ENCODE measurements at regions not wholly inside any gene's neighbourhood (a gene's known extent, or its start where the extent isn't known, plus 50 kb on each side); places are given as distances from the start of the nearest gene placed in this dataset.

DNA sequence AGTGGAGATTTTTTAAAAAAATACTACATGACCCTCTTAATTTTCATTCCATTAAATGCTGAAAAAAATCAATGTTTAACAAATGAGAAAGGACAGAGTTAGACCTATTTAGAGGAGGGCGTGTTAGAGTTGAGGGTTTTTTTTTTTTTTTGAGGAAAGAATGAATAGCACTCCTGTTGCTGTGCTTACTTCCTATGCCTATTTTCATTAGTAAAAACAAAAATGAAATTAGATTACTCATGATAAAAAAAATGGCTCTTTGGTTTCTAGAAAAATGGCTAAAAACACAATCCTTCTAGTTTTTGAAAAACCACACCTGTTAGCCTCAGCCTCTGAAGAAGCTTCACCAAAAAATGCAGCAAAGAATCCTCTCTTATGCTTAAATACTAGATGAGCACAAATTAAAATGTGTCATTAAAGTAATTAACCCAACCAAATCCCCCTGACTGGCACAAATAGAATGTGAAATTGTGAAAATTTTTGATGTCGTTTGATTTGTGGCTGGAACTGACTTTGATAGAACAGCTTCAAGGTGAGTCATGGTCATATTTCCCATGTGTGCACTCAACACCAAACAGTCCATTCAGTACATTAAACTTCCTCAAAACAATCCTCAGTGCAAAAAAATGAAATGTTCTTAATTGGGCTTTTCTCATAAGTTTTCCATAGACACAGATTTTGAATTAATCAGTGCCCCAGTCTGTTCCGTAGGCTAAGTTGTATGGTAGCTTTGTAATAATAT is 98.0 kb downstream of the MACIR start:
- ChIA-PET POLR2A (ENCODE audit: unreplicated experiment) (interaction anchor here (0.7 kb wide), 1 partner anchor 72 kb away, joined by 7 read pairs; no protein-coding TSS in a partner anchor), CTCF (no interaction called here)
- Histone ChIP-seq H3K27me3 (ENCODE audit: control insufficient read depth, insufficient read depth, low read length) (no peaks in the 10 kb centered on the region), H2BK120ac (ENCODE audit: low read depth, low read length) (no peak overlapping the region), H3K9me3 (ENCODE audit: control insufficient read depth, insufficient read depth, low read length) (no peaks in the 10 kb centered on the region), H3K9ac (ENCODE audit: low read depth, low read length) (no peak overlapping the region), H4K20me1 (ENCODE audit: insufficient read depth, low read length) (no peaks in the 10 kb centered on the region), H4K8ac (ENCODE audit: low read depth in 2 of 2, low read length in 2 of 2) (no peak overlapping the region), H2AK9ac (replicated peaks; ENCODE audit: low read depth, low read length, poor library complexity) (no peak overlapping the region), H3K9me1 (ENCODE audit: insufficient read depth, low read length) (no peaks in the 10 kb centered on the region), H2AK5ac (ENCODE audit: low read depth, low read length) (no peak overlapping the region), H3K23ac (ENCODE audit: low read depth, low read length) (no peak overlapping the region), H2BK5ac (ENCODE audit: low read depth, low read length, poor library complexity, severe bottlenecking) (no peak overlapping the region), H3K4ac (ENCODE audit: low read depth, low read length) (no peak overlapping the region), H3K18ac (ENCODE audit: low read depth, low read length) (no peak overlapping the region), H3K4me2 (ENCODE audit: low read depth, low read length) (no peak overlapping the region), H3K36me3 (ENCODE audit: control insufficient read depth, insufficient read depth, low read length) (no peaks in the 10 kb centered on the region), H3K79me1 (ENCODE audit: low read depth in 1 of 2, low read length in 2 of 2) (no peaks in the 10 kb centered on the region), H3K4me1 (ENCODE audit: control insufficient read depth, insufficient read depth, low read length) (no peaks in the 10 kb centered on the region), H4K91ac (ENCODE audit: insufficient read depth, low read depth, low read length) (no peak overlapping the region), H3K27ac (ENCODE audit: insufficient read depth, low read length) (no peak overlapping the region), H3K4me3 (ENCODE audit: insufficient read depth, low read depth, low read length) (no peak overlapping the region), H2BK15ac (ENCODE audit: low read depth, low read length) (no peak overlapping the region), H4K5ac (ENCODE audit: low read depth, low read length) (no peak overlapping the region), H3K56ac (ENCODE audit: extremely low read depth, insufficient read depth, low read length) (no peak overlapping the region), H3K14ac (replicated peaks; ENCODE audit: low read depth, low read length) (no peak overlapping the region), H2BK20ac (ENCODE audit: low read depth, low read length) (no peak overlapping the region), H2AFZ (replicated peaks; ENCODE audit: low read length, poor library complexity) (no peak overlapping the region)
- no peak for TF ChIP-seq SMC3 (IDR thresholded peaks at IDR 0.05; ENCODE audit: low read depth, low read length)
- TF ChIP-seq CHD1 (IDR thresholded peaks at IDR 0.05; ENCODE audit: low read depth, low read length), result no peak
- TF ChIP-seq CEBPB (IDR thresholded peaks at IDR 0.05; ENCODE audit: low read depth, low read length), result no peak
- no peak for TF ChIP-seq NFE2L2 (IDR thresholded peaks at IDR 0.05; ENCODE audit: low read depth, low read length)
- TF ChIP-seq, protein P1, sequence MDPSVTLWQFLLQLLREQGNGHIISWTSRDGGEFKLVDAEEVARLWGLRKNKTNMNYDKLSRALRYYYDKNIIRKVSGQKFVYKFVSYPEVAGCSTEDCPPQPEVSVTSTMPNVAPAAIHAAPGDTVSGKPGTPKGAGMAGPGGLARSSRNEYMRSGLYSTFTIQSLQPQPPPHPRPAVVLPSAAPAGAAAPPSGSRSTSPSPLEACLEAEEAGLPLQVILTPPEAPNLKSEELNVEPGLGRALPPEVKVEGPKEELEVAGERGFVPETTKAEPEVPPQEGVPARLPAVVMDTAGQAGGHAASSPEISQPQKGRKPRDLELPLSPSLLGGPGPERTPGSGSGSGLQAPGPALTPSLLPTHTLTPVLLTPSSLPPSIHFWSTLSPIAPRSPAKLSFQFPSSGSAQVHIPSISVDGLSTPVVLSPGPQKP (IDR thresholded peaks at IDR 0.05; ENCODE audit: borderline replicate concordance, low read depth, low read length), result no peak
- TF ChIP-seq POLR2A (IDR thresholded peaks at IDR 0.05; ENCODE audit: low read depth, low read length), result no peak
- no peak for TF ChIP-seq FOS (IDR thresholded peaks at IDR 0.05; ENCODE audit: low read depth, low read length)
- TF ChIP-seq, protein P2, sequence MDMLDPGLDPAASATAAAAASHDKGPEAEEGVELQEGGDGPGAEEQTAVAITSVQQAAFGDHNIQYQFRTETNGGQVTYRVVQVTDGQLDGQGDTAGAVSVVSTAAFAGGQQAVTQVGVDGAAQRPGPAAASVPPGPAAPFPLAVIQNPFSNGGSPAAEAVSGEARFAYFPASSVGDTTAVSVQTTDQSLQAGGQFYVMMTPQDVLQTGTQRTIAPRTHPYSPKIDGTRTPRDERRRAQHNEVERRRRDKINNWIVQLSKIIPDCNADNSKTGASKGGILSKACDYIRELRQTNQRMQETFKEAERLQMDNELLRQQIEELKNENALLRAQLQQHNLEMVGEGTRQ (IDR thresholded peaks at IDR 0.05; ENCODE audit: low read depth, low read length), result no peak
- no peak for TF ChIP-seq MAZ (IDR thresholded peaks at IDR 0.05; ENCODE audit: borderline replicate concordance, low read depth, low read length)
- TF ChIP-seq RAD21 (IDR thresholded peaks at IDR 0.05; ENCODE audit: low read length), result no peak
- BruUV-seq (replicated peaks), result no TSS peak
- intact Hi-C loops (cut with micrococcal nuclease) (no loop called here), dilution Hi-C loops (cut with HindIII; ENCODE audit: low sequenced_read_pairs, unreplicated experiment) (no loop called here), in situ Hi-C loops (cut with MboI; ENCODE audit: low sequenced_read_pairs) (no loop called here)
- 100% methylated on average over 1 of the region's 3 CpGs; no CpG with 5 or more reads in 1 of the 2 experiments for WGBS, 2 experiments (ENCODE audit: extremely low coverage in 2 of 2, insufficient read length in 1 of 2)
- ATAC-seq (ENCODE audit: low read depth) (no peak), DNase-seq (no peak)
